ENCODE measurements at regions not wholly inside any gene's neighbourhood (a gene's known extent, or its start where the extent isn't known, plus 50 kb on each side); places are given as distances from the start of the nearest gene placed in this dataset.
A peak's percentile ranks its signal among the peaks of the same experiment; 100 is the strongest.

- Histone ChIP-seq H3K27ac (ENCODE audit: insufficient read depth, low read depth, low read length, poor library complexity, severe bottlenecking) (no peak overlapping the region), H3K27me3 (ENCODE audit: control insufficient read depth, insufficient read depth, low read length, poor library complexity, severe bottlenecking) (no peaks in the 10 kb centered on the region), H3K36me3 (ENCODE audit: control insufficient read depth, insufficient read depth, low read length) (no peaks in the 10 kb centered on the region), H3K4me3 (ENCODE audit: insufficient read depth, low read depth, low read length) (no peak overlapping the region), H3K9me3 (ENCODE audit: control insufficient read depth, low read length) (no peaks in the 10 kb centered on the region), H3K4me1 (ENCODE audit: control insufficient read depth, insufficient read depth, low read length) (peaks cover 11% of the 10 kb centered on the region)
- WGBS, 2 experiments: 67 to 75% methylated on average over 8 to 9 of the region's 9 CpGs
Observed at GRCh38 chr5:125190232-125191087, 444.0 kb upstream of the ZNF608 start.

- no peaks in the 10 kb centered on the region for H3K27me3 ChIP-seq (ENCODE audit: control insufficient read depth, insufficient read depth, low read length, poor library complexity, severe bottlenecking)
- no peak overlapping the region for H3K27ac ChIP-seq (ENCODE audit: insufficient read depth, low read depth, low read length, poor library complexity, severe bottlenecking)
- 71 to 80% methylated on average over 6 of the region's 6 CpGs for WGBS, 2 experiments
- H3K36me3 ChIP-seq (ENCODE audit: control insufficient read depth, insufficient read depth, low read length): no peaks in the 10 kb centered on the region
- no peaks in the 10 kb centered on the region for H3K9me3 ChIP-seq (ENCODE audit: control insufficient read depth, low read length)
- peaks cover 38% of the 10 kb centered on the region for H3K4me1 ChIP-seq (ENCODE audit: control insufficient read depth, insufficient read depth, low read length)
- no peak overlapping the region for H3K4me3 ChIP-seq (ENCODE audit: insufficient read depth, low read depth, low read length)
Observed at GRCh38 chr5:125194883-125195282, 448.4 kb upstream of the ZNF608 start.

GRCh38 chr5:125196481-125197111 is 450.2 kb upstream of the ZNF608 start:
- H3K4me1 ChIP-seq (ENCODE audit: control insufficient read depth, insufficient read depth, low read length): peaks cover 38% of the 10 kb centered on the region
- WGBS, 2 experiments: 85% methylated on average over 13 of the region's 13 CpGs
- H3K9me3 ChIP-seq (ENCODE audit: control insufficient read depth, low read length): no peaks in the 10 kb centered on the region
- no peaks in the 10 kb centered on the region for H3K27me3 ChIP-seq (ENCODE audit: control insufficient read depth, insufficient read depth, low read length, poor library complexity, severe bottlenecking)
- no peaks in the 10 kb centered on the region for H3K36me3 ChIP-seq (ENCODE audit: control insufficient read depth, insufficient read depth, low read length)
- H3K27ac ChIP-seq (ENCODE audit: insufficient read depth, low read depth, low read length, poor library complexity, severe bottlenecking): no peak overlapping the region
- H3K4me3 ChIP-seq (ENCODE audit: insufficient read depth, low read depth, low read length): no peak overlapping the region

GRCh38 chr5:125197321-125197720 is 450.9 kb upstream of the ZNF608 start:
- H3K27me3 ChIP-seq (ENCODE audit: control insufficient read depth, insufficient read depth, low read length, poor library complexity, severe bottlenecking): no peaks in the 10 kb centered on the region
- H3K9me3 ChIP-seq (ENCODE audit: control insufficient read depth, low read length): no peaks in the 10 kb centered on the region
- H3K4me3 ChIP-seq (ENCODE audit: insufficient read depth, low read depth, low read length): no peak overlapping the region
- H3K27ac ChIP-seq (ENCODE audit: insufficient read depth, low read depth, low read length, poor library complexity, severe bottlenecking): no peak overlapping the region
- WGBS, 2 experiments: 94 to 97% methylated on average over 2 of the region's 2 CpGs
- no peaks in the 10 kb centered on the region for H3K36me3 ChIP-seq (ENCODE audit: control insufficient read depth, insufficient read depth, low read length)
- H3K4me1 ChIP-seq (ENCODE audit: control insufficient read depth, insufficient read depth, low read length): peaks cover 38% of the 10 kb centered on the region

- H3K4me1 ChIP-seq (ENCODE audit: control insufficient read depth, insufficient read depth, low read length): peaks cover 38% of the 10 kb centered on the region
- peak overlapping the region; percentile 19 for H3K27ac ChIP-seq (ENCODE audit: insufficient read depth, low read depth, low read length, poor library complexity, severe bottlenecking)
- H3K36me3 ChIP-seq (ENCODE audit: control insufficient read depth, insufficient read depth, low read length): no peaks in the 10 kb centered on the region
- 63 to 72% methylated on average over 2 to 3 of the region's 3 CpGs for WGBS, 2 experiments
- no peak overlapping the region for H3K4me3 ChIP-seq (ENCODE audit: insufficient read depth, low read depth, low read length)
- H3K27me3 ChIP-seq (ENCODE audit: control insufficient read depth, insufficient read depth, low read length, poor library complexity, severe bottlenecking): no peaks in the 10 kb centered on the region
- H3K9me3 ChIP-seq (ENCODE audit: control insufficient read depth, low read length): no peaks in the 10 kb centered on the region
Observed at GRCh38 chr5:125198270-125198974, 452.0 kb upstream of the ZNF608 start.

- no peaks in the 10 kb centered on the region for H3K9me3 ChIP-seq (ENCODE audit: control insufficient read depth, low read length)
- WGBS, 2 experiments: 84 to 85% methylated on average over 2 of the region's 2 CpGs
- no peak overlapping the region for H3K4me3 ChIP-seq (ENCODE audit: insufficient read depth, low read depth, low read length)
- no peak overlapping the region for H3K27ac ChIP-seq (ENCODE audit: insufficient read depth, low read depth, low read length, poor library complexity, severe bottlenecking)
- H3K4me1 ChIP-seq (ENCODE audit: control insufficient read depth, insufficient read depth, low read length): peaks cover 38% of the 10 kb centered on the region
- no peaks in the 10 kb centered on the region for H3K27me3 ChIP-seq (ENCODE audit: control insufficient read depth, insufficient read depth, low read length, poor library complexity, severe bottlenecking)
- H3K36me3 ChIP-seq (ENCODE audit: control insufficient read depth, insufficient read depth, low read length): no peaks in the 10 kb centered on the region
Observed at GRCh38 chr5:125199373-125199772, 452.9 kb upstream of the ZNF608 start.

- WGBS, 2 experiments: 13 to 14% methylated on average over 17 of the region's 17 CpGs
- H3K27ac ChIP-seq (ENCODE audit: insufficient read depth, low read depth, low read length, poor library complexity, severe bottlenecking): peak overlapping the region; percentile 33
- no peaks in the 10 kb centered on the region for H3K9me3 ChIP-seq (ENCODE audit: control insufficient read depth, low read length)
- H3K4me1 ChIP-seq (ENCODE audit: control insufficient read depth, insufficient read depth, low read length): peaks cover 38% of the 10 kb centered on the region
- H3K4me3 ChIP-seq (ENCODE audit: insufficient read depth, low read depth, low read length): peak overlapping the region; percentile 13
- no peaks in the 10 kb centered on the region for H3K36me3 ChIP-seq (ENCODE audit: control insufficient read depth, insufficient read depth, low read length)
- no peaks in the 10 kb centered on the region for H3K27me3 ChIP-seq (ENCODE audit: control insufficient read depth, insufficient read depth, low read length, poor library complexity, severe bottlenecking)
Observed at GRCh38 chr5:125199968-125200865, 453.8 kb upstream of the ZNF608 start.

GRCh38 chr5:125200866-125201373 is 454.5 kb upstream of the ZNF608 start:
- H3K4me1 ChIP-seq (ENCODE audit: control insufficient read depth, insufficient read depth, low read length): peaks cover 38% of the 10 kb centered on the region
- no peaks in the 10 kb centered on the region for H3K36me3 ChIP-seq (ENCODE audit: control insufficient read depth, insufficient read depth, low read length)
- peak overlapping the region; percentile 33 for H3K27ac ChIP-seq (ENCODE audit: insufficient read depth, low read depth, low read length, poor library complexity, severe bottlenecking)
- H3K4me3 ChIP-seq (ENCODE audit: insufficient read depth, low read depth, low read length): peak overlapping the region; percentile 13
- H3K27me3 ChIP-seq (ENCODE audit: control insufficient read depth, insufficient read depth, low read length, poor library complexity, severe bottlenecking): no peaks in the 10 kb centered on the region
- WGBS, 2 experiments: 68 to 69% methylated on average over 5 of the region's 5 CpGs
- no peaks in the 10 kb centered on the region for H3K9me3 ChIP-seq (ENCODE audit: control insufficient read depth, low read length)

GRCh38 chr5:125201446-125202052 is 455.1 kb upstream of the ZNF608 start:
- peaks cover 33% of the 10 kb centered on the region for H3K4me1 ChIP-seq (ENCODE audit: control insufficient read depth, insufficient read depth, low read length)
- H3K9me3 ChIP-seq (ENCODE audit: control insufficient read depth, low read length): no peaks in the 10 kb centered on the region
- no peak overlapping the region for H3K27ac ChIP-seq (ENCODE audit: insufficient read depth, low read depth, low read length, poor library complexity, severe bottlenecking)
- WGBS, 2 experiments: 92 to 93% methylated on average over 3 of the region's 3 CpGs
- no peaks in the 10 kb centered on the region for H3K36me3 ChIP-seq (ENCODE audit: control insufficient read depth, insufficient read depth, low read length)
- H3K4me3 ChIP-seq (ENCODE audit: insufficient read depth, low read depth, low read length): no peak overlapping the region
- no peaks in the 10 kb centered on the region for H3K27me3 ChIP-seq (ENCODE audit: control insufficient read depth, insufficient read depth, low read length, poor library complexity, severe bottlenecking)

All from ectodermal cell (in vitro differentiated cells).